Heart left ventricle (tissue), 16 donors: ENCODE measurements at regions not wholly inside any gene's neighbourhood (a gene's known extent, or its start where the extent isn't known, plus 50 kb on each side); places are given as distances from the start of the nearest gene placed in this dataset.

ENCODE experiments used
- ATAC-seq, 4 donors: fragments of 200-7000 bp; cut with Tn5 transposase; one replicate each; pipeline ENCODE4 v1.9.1; 2020 to 2022; ENCODE audit warnings: moderate library complexity in 4 of 4, mild to moderate bottlenecking in 3 of 4, moderate number of reproducible peaks in 1 of 4
- DNase-seq, 5 donors: peaks; one replicate each; pipeline ENCODE4 v3.0.0-alpha.2; 2020
- H3K27ac ChIP-seq, 12 donors: fragments of 200-600 bp; sonication (generic) in 4 of 12; one replicate each; pipeline versions ENCODE4 v1.5.0 to v1.8.0; 2016 to 2022; ENCODE audit warnings: mild to moderate bottlenecking in 2 of 12
- H3K27me3 ChIP-seq, 9 donors: fragments of 200-600 bp; sonication (generic) in 2 of 9; one replicate each; pipeline versions ENCODE4 v1.5.1 to v1.8.0; 2016 to 2022; ENCODE audit warnings: mild to moderate bottlenecking in 3 of 9
- H3K36me3 ChIP-seq, 9 donors: fragments of 200-600 bp; sonication (generic) in 2 of 9; one replicate each; pipeline versions ENCODE4 v1.5.0 to v1.8.0; 2018 to 2022; ENCODE audit warnings: mild to moderate bottlenecking in 2 of 9
- H3K4me1 ChIP-seq, 12 donors: fragments of 200-600 bp; sonication (generic) in 4 of 12; one replicate each; pipeline versions ENCODE4 v1.5.0 to v1.8.0; 2016 to 2022; ENCODE audit warnings: mild to moderate bottlenecking in 3 of 12
- H3K4me3 ChIP-seq, 12 donors: fragments of 200-600 bp; sonication (generic) in 4 of 12; one replicate each; pipeline versions ENCODE4 v1.5.0 to v1.8.0; 2017 to 2022; ENCODE audit warnings: mild to moderate bottlenecking in 9 of 12, moderate library complexity in 4 of 12
- H3K9me3 ChIP-seq, 12 donors: fragments of 200-600 bp; sonication (generic) in 4 of 12; one replicate each; pipeline versions ENCODE4 v1.5.0 to v1.8.0; 2016 to 2022; ENCODE audit warnings: mild to moderate bottlenecking in 1 of 12
- POLR2A ChIP-seq, 2 donors: fragments of 450-650 bp; IDR thresholded peaks; one replicate each; pipeline ENCODE4 v1.6.1; 2017; ENCODE audit warnings: antibody characterized with exemption in 2 of 2, mild to moderate bottlenecking in 2 of 2, moderate library complexity in 2 of 2
- WGBS, 4 donors: extraction: QIAGEN DNeasy Blood & Tissue Kit in 2 of 4; methylation state at CpG; one replicate each; pipeline versions ENCODE4 v1.1.5 to v1.1.7; 2013 to 2018; 5-methylcytosine and 5-hydroxymethylcytosine counted together
- intact Hi-C, 10 donors: fragments of 100-400 bp; cut with DNase I; formaldehyde crosslinking; loops; one replicate each; pipeline versions ENCODE4 v1.11.1 to v1.14.2; 2022
- TF ChIP-seq, protein P1 (sequence below), 12 donors: fragments of 200-600 bp; sonication (generic) in 4 of 12; IDR thresholded peaks; one replicate each; pipeline versions ENCODE4 v1.5.0 to v1.8.0; 2018 to 2022; ENCODE audit warnings: antibody characterized with exemption in 12 of 12, mild to moderate bottlenecking in 5 of 12
- donor health status: ischemic (EF 13 %, LVEDD 7.1; RV severe dilation, severe dysfunction).
- donor health status: healthy with polysubstance abuse.
- donor health status: DM: no; HTN: yes; CAD: no.
- donor health status: DM: no; HTN: no; CAD: no.
- donor health status: ischemic (EF 25% LVEDD 6.9; RV normal size, moderate dysfunction).
- donor health status: ischemic (EF 25% LVEDD 5.7; RV mildly dilated, moderate dysfunction).
- donor health status: healthy.
- donor health status: DM: yes; HTN: yes; CAD: no.
- donor health status: ischemic (EF 35%, LVEDD 5.7; RV mildly dilated, moderate dysfunction).
- donor health status: nonischemic (EF 11% LVEDD 7.7; RV severe dilation, severe dysfunction).
- donor health status: DM: yes; HTN: yes; CAD: no.
- donor health status: PGD.
- donor health status: ischemic (EF 29% LVEDD 5.4; RV normal size, mild dysfunction).
- donor health status: nonischemic (EF 23%, LVEDD 6.1; RV moderate dilation, normal function).

- intact Hi-C loops: no loop called here
- peak in 1 of 5 donors; percentile 5 for DNase-seq
- Histone ChIP-seq H3K9me3 (peaks cover 0 to 49% (median 38%) of the 10 kb centered on the region in 12 donors), H3K27ac (peak overlapping the region in 2 of 12 donors; percentile 25 to 49), H3K4me1 (peaks cover 0 to 20% (median 4%) of the 10 kb centered on the region in 12 donors), H3K4me3 (no peak overlapping the region), H3K36me3 (no peaks in the 10 kb centered on the region), H3K27me3 (peaks cover 0 to 9% (median 2%) of the 10 kb centered on the region in 9 donors)
- ATAC-seq: no peak
- TF ChIP-seq, protein P1, sequence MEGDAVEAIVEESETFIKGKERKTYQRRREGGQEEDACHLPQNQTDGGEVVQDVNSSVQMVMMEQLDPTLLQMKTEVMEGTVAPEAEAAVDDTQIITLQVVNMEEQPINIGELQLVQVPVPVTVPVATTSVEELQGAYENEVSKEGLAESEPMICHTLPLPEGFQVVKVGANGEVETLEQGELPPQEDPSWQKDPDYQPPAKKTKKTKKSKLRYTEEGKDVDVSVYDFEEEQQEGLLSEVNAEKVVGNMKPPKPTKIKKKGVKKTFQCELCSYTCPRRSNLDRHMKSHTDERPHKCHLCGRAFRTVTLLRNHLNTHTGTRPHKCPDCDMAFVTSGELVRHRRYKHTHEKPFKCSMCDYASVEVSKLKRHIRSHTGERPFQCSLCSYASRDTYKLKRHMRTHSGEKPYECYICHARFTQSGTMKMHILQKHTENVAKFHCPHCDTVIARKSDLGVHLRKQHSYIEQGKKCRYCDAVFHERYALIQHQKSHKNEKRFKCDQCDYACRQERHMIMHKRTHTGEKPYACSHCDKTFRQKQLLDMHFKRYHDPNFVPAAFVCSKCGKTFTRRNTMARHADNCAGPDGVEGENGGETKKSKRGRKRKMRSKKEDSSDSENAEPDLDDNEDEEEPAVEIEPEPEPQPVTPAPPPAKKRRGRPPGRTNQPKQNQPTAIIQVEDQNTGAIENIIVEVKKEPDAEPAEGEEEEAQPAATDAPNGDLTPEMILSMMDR (IDR thresholded peaks at IDR 0.05): no peak
- TF ChIP-seq POLR2A (IDR thresholded peaks at IDR 0.05): no peak
- WGBS, 4 donors: 79 to 92% (median 80%) methylated on average over 7 to 8 of the region's 8 CpGs
Observed at GRCh38 chr22:44615602-44616180, 86.3 kb upstream of the PRR5 start.

DNA sequence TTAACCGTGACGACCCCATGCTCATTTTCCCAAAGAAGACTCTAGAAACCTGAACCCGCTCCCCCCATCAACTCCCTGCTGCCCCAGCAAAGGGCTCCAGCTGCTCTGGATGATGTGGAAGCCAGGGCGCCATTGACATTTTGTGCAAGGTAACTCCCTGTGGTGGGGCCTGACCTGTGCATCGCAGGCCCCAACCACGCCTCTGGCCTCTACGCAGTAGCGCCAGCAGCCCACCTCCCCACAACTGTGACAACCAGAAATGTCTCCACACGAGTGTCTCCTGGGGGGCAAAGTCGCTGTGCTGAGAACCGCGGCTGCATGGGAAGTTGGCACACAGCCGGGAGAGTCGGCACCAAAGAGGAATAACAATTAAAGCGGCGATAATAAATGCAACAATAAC lies 86.9 kb upstream of the PRR5 start:
- Histone ChIP-seq H3K36me3 (no peaks in the 10 kb centered on the region), H3K27me3 (peaks cover 0 to 3% (median under 1%) of the 10 kb centered on the region in 9 donors), H3K9me3 (peaks cover 0 to 53% (median 40%) of the 10 kb centered on the region in 12 donors), H3K4me3 (no peak overlapping the region), H3K27ac (no peak overlapping the region), H3K4me1 (peaks cover 0 to 14% (median 3%) of the 10 kb centered on the region in 12 donors)
- intact Hi-C loops: no loop called here
- ATAC-seq (no peak), DNase-seq (peak in 1 of 5 donors; percentile 20)
- no peak for TF ChIP-seq POLR2A (IDR thresholded peaks at IDR 0.05)
- TF ChIP-seq, protein P1 (IDR thresholded peaks at IDR 0.05): no peak
- 96 to 99% (median 96%) methylated on average over 11 to 16 of the region's 16 CpGs for WGBS, 4 donors

DNA sequence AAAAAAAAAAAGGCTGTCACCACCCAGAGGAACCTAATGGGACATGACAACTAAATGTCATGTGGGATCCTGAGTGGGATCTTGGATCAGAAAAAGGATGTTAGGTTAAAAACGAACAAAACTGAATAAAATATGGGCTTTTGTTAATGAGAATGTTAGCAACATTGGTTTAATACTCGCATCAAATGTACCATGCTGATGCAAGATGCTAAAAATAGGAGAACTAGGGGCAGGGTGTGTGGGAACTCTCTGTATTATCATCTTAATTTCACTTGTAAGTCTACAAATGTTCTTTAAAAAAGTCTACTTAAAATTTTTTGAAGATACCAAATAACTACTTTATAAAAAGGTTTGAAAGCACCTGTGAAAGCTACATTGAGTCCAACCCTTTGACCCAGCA lies 88.8 kb upstream of the PRR5 start:
- Histone ChIP-seq H3K4me3 (no peak overlapping the region), H3K4me1 (peaks cover 0 to 10% (median 0%) of the 10 kb centered on the region in 12 donors), H3K27me3 (no peaks in the 10 kb centered on the region), H3K36me3 (no peaks in the 10 kb centered on the region), H3K27ac (no peak overlapping the region), H3K9me3 (peaks cover 0 to 53% (median 40%) of the 10 kb centered on the region in 12 donors)
- WGBS, 4 donors: 70 to 82% (median 79%) methylated on average over 2 of the region's 2 CpGs
- TF ChIP-seq POLR2A (IDR thresholded peaks at IDR 0.05): no peak
- TF ChIP-seq, protein P1 (IDR thresholded peaks at IDR 0.05): no peak
- intact Hi-C loops: no loop called here
- no peak for ATAC-seq
- no peak for DNase-seq

DNA sequence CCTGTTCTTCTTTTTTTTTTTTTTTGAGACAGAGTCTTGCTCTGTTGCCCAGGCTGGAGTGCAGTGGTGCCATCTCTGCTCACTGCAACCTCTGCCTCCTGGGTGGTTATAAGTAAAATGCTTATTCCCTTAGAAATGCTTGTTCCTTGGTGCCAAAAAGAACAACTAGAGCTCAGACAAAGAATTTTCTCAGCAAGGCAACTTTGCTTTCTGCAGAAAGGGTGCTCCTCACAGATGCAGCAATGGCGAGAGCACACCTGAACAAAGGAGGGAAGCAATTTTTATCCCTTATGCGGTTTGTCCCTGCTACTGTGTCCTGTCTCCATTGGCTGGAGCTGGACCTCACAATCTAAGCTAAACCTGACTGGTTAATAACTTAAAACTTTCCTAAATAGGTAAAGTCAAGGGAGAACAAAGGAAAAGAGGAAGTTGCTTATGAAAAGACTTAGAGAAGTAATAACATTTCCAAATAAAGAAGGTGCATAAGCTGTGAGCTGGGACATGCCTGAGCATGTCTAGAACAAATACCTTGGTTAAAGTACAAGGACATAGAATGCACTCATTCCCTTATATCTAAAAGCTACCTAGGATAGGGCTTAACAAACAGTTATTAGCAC lies 90.0 kb upstream of the PRR5 start:
- DNase-seq (no peak), ATAC-seq (no peak)
- intact Hi-C loops: no loop called here
- no peak overlapping the region for H3K27ac ChIP-seq
- 89 to 95% (median 90%) methylated on average over 2 of the region's 2 CpGs for WGBS, 4 donors
- no peaks in the 10 kb centered on the region for H3K36me3 ChIP-seq
- peaks cover 0 to 10% (median 0%) of the 10 kb centered on the region in 12 donors for H3K4me1 ChIP-seq
- no peak for TF ChIP-seq POLR2A (IDR thresholded peaks at IDR 0.05)
- TF ChIP-seq, protein P1 (IDR thresholded peaks at IDR 0.05): no peak
- H3K9me3 ChIP-seq: peaks cover 0 to 53% (median 40%) of the 10 kb centered on the region in 12 donors
- no peak overlapping the region for H3K4me3 ChIP-seq
- no peaks in the 10 kb centered on the region for H3K27me3 ChIP-seq
